Stomach (tissue), 4 donors: ENCODE measurements at regions not wholly inside any gene's neighbourhood (a gene's known extent, or its start where the extent isn't known, plus 50 kb on each side); places are given as distances from the start of the nearest gene placed in this dataset.

Experiments used
- POLR2AphosphoS5 ChIP-seq, 3 donors: sonication (generic); formaldehyde crosslinking; IDR thresholded peaks; one replicate each; pipeline ENCODE4 v1.6.1; 2016; ENCODE audit warnings: antibody characterized with exemption in 3 of 3
- TF ChIP-seq, protein P1 (sequence below), 7 experiments: fragments of 450-650 bp in 4 of 7; fragments of 200-600 bp in 3 of 7; sonication (generic) in 3 of 7; IDR thresholded peaks; one replicate each; pipeline ENCODE4 v1.5.1; 2016 to 2019; ENCODE audit warnings: antibody characterized with exemption in 7 of 7, control low read depth in 2 of 7, mild to moderate bottlenecking in 1 of 7

- TF ChIP-seq, protein P1, sequence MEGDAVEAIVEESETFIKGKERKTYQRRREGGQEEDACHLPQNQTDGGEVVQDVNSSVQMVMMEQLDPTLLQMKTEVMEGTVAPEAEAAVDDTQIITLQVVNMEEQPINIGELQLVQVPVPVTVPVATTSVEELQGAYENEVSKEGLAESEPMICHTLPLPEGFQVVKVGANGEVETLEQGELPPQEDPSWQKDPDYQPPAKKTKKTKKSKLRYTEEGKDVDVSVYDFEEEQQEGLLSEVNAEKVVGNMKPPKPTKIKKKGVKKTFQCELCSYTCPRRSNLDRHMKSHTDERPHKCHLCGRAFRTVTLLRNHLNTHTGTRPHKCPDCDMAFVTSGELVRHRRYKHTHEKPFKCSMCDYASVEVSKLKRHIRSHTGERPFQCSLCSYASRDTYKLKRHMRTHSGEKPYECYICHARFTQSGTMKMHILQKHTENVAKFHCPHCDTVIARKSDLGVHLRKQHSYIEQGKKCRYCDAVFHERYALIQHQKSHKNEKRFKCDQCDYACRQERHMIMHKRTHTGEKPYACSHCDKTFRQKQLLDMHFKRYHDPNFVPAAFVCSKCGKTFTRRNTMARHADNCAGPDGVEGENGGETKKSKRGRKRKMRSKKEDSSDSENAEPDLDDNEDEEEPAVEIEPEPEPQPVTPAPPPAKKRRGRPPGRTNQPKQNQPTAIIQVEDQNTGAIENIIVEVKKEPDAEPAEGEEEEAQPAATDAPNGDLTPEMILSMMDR (IDR thresholded peaks at IDR 0.05), result no peak
- TF ChIP-seq POLR2AphosphoS5 (IDR thresholded peaks at IDR 0.05), result no peak
Observed at GRCh38 chr6:153984811-153985210, 54.2 kb upstream of the OPRM1 start.
